ENCODE measurements at regions not wholly inside any gene's neighbourhood (a gene's known extent, or its start where the extent isn't known, plus 50 kb on each side); places are given as distances from the start of the nearest gene placed in this dataset.

GRCh38 chrX:44054863-44055601 is 81.8 kb upstream of the NDP start:
- TF ChIP-seq CTCF (IDR thresholded peaks at IDR 0.05) (no peak), EZH2 (IDR thresholded peaks at IDR 0.05; ENCODE audit: borderline replicate concordance, insufficient read depth, low read depth, low read length, poor library complexity, severe bottlenecking) (no peak)
